Astrocyte of the cerebellum (primary cell): ENCODE measurements at regions not wholly inside any gene's neighbourhood (a gene's known extent, or its start where the extent isn't known, plus 50 kb on each side); places are given as distances from the start of the nearest gene placed in this dataset.
"Not testable (repeated sequence)": the region's sequence is repeated elsewhere in the genome, so short reads cannot be mapped to it uniquely, and the experiment has no call there.

Source experiments
- DNase-seq: peaks from one replicate; pipeline ENCODE4 v3.0.0-alpha.2; 2011; ENCODE audit warnings: low read depth
- H3K4me3 ChIP-seq: 2 replicates; pipeline ENCODE4 v1.5.1; 2011; ENCODE audit warnings: mild to moderate bottlenecking, low read depth, low read length, moderate library complexity
- CTCF ChIP-seq: IDR thresholded peaks from 2 replicates; pipeline ENCODE4 v1.5.1; 2012; ENCODE audit warnings: low read length, low read depth, moderate library complexity, mild to moderate bottlenecking; ENCODE audit errors: missing control alignments
- in situ Hi-C: cut with HindIII; loops from 2 replicates; pipeline ENCODE4 v1.10.0; 2017; ENCODE audit warnings: low sequenced_read_pairs

- DNase-seq, result no peak
- TF ChIP-seq CTCF, result no peak
- H3K4me3 ChIP-seq, result no peak overlapping the region
- in situ Hi-C loops, result no loop called here
Measured at GRCh38 chr7:125065001-125065400, 135.4 kb upstream of the POT1 start.

- DNase-seq, result peak; percentile 6
- in situ Hi-C loops, result no loop called here
- H3K4me3 ChIP-seq, result no peak overlapping the region
- TF ChIP-seq CTCF, result no peak
Measured at GRCh38 chr7:125061776-125062397, 132.3 kb upstream of the POT1 start.

DNA sequence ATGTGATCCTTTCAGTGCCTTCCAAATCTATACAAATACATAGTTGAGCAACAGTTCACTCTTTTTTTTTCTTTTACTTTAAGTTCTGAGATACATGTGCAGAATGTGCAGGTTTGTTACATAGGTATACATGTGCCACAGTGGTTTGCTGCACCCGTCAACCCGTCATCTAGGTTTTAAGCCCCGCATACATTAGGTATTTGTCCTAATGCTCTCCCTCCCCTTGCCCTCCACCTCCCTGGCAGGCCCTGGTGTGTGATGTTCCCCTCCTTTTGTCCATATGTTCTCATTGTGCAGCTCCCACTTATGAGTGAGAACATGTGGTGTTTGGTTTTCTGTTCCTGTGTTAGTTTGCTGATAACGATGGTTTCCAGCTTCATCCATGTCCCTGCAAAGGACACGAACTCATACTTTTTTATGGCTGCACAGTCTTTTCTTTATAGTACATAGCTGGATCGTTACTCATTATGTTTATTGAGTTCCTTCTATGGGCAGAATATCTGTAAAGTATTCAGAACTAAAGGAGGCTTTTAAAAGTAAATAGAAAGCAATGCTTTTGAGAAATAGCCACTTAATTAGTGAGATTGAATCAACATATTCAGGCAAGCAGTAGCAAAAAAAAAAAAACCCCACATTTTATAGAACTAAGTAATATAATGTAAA is 131.6 kb upstream of the POT1 start:
- in situ Hi-C loops, DNase-seq, H3K4me3 ChIP-seq: not testable (repeated sequence)

- no peak overlapping the region for H3K4me3 ChIP-seq
- DNase-seq, result peak; percentile 8
- no peak for TF ChIP-seq CTCF
- in situ Hi-C loops, result loop anchor here (5.0 kb wide), 1 partner anchor 612 kb away; no protein-coding TSS in a partner anchor
Measured at GRCh38 chr7:125059861-125060456, 130.3 kb upstream of the POT1 start.

- in situ Hi-C loops, result loop anchor here (5.0 kb wide), 1 partner anchor 614 kb away; no protein-coding TSS in a partner anchor
- no peak overlapping the region for H3K4me3 ChIP-seq
Measured at GRCh38 chr7:125057963-125058362, 128.3 kb upstream of the POT1 start.

GRCh38 chr7:125055376-125055775 is 125.8 kb upstream of the POT1 start:
- in situ Hi-C loops, result loop anchor here (5.0 kb wide), 1 partner anchor 617 kb away; no protein-coding TSS in a partner anchor
- no peak for DNase-seq
- no peak overlapping the region for H3K4me3 ChIP-seq
- TF ChIP-seq CTCF, result no peak

More at GRCh38 chr7:125057963-125058362, 128.3 kb upstream of the POT1 start:
- no peak for TF ChIP-seq CTCF
- DNase-seq, result no peak

DNA sequence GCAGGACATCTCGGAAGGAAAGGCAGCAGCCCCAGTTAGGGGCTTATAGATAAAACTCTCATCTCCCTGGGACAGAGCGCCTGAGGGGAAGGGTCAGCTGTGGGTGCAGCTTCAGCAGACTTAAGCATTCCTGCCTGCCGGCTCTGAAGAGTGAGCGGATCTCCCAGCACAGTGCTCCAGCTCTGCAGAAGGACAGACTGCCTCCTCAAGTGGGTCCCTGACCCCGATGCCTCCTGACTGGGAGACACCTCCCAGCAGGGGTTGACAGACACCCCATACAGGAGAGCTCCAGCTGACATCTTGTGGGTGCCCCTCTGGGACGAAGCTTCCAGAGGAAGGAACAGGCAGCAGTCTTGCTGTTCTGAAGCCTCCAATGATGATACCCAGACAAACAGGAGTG is 117.1 kb upstream of the POT1 start:
- no peak overlapping the region for H3K4me3 ChIP-seq
- no peak for TF ChIP-seq CTCF
- in situ Hi-C loops, result no loop called here
- no peak for DNase-seq
